ENCODE measurements at regions not wholly inside any gene's neighbourhood (a gene's known extent, or its start where the extent isn't known, plus 50 kb on each side); places are given as distances from the start of the nearest gene placed in this dataset.
"Not testable (repeated sequence)": the region's sequence is repeated elsewhere in the genome, so short reads cannot be mapped to it uniquely, and the experiment has no call there.

GRCh38 chr2:161505466-161505865 lies 89.4 kb downstream of the TBR1 start:
- not testable (repeated sequence) for TF ChIP-seq EZH2 (IDR thresholded peaks at IDR 0.05; ENCODE audit: borderline replicate concordance, low read depth, low read length, severe bottlenecking); CTCF (IDR thresholded peaks at IDR 0.05; ENCODE audit: extremely low read depth in 1 of 2, insufficient read depth in 1 of 2, low read depth in 1 of 2, low read length in 2 of 2); MYC (IDR thresholded peaks at IDR 0.05; ENCODE audit: low read depth, low read length); POLR2A (IDR thresholded peaks at IDR 0.05; ENCODE audit: low read depth, low read length); MAX (IDR thresholded peaks at IDR 0.05; ENCODE audit: insufficient read depth, insufficient read length); POLR2AphosphoS5 (IDR thresholded peaks at IDR 0.05; ENCODE audit: insufficient read depth, low read depth, low read length); GATA2 (IDR thresholded peaks at IDR 0.05; ENCODE audit: insufficient read depth, insufficient read length, low read depth, low read length)
